HT1080 (cell line): ENCODE measurements at regions not wholly inside any gene's neighbourhood (a gene's known extent, or its start where the extent isn't known, plus 50 kb on each side); places are given as distances from the start of the nearest gene placed in this dataset.
"Not testable (repeated sequence)": the region's sequence is repeated elsewhere in the genome, so short reads cannot be mapped to it uniquely, and the experiment has no call there.

Experiments
- DNase-seq: peaks from one replicate; pipeline ENCODE4 v3.0.0-alpha.2; 2015; ENCODE audit warnings: low read depth

DNA sequence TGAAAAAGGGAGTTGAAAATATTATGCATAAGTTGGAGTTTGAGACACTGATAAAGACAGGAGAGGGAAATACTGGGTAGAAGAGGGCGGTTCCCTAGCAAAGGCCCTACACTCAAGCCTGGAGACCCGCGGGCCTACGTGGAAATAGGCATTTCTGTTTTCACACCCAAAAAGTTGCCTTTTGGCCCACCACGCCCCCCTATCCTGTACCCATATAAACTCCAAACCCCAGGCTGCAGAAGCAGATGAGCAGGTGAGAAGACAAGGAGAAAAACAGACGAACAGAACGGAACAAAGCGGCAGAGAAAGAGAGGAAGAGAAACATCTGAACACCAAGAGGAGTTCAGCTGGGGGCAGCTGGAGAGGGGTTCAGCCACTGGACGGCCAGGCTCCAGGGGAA, 177.9 kb downstream of the GALC start:
- DNase-seq = no peak

DNA sequence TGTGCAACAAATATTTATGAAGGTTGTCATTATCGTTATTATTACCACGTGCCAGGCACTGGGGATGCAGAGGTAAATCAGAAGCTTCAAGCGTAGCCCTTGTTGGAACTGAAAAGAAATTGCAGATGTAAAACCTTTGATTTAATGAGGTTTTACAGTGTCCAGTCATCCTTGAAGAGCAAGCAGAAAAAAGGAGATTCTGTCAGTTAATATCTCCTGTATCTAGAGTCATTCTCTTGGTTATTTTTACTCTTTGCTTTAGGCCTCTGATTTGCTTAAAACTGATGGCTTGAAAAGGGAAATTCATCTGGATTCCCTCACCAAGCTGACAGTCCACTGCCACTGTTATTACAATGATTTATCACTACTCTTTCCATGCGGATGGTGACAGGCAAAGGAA, 179.3 kb downstream of the GALC start:
- no peak for DNase-seq

GRCh38 chr14:87813211-87813610, 179.8 kb downstream of the GALC start:
- no peak for DNase-seq

DNA sequence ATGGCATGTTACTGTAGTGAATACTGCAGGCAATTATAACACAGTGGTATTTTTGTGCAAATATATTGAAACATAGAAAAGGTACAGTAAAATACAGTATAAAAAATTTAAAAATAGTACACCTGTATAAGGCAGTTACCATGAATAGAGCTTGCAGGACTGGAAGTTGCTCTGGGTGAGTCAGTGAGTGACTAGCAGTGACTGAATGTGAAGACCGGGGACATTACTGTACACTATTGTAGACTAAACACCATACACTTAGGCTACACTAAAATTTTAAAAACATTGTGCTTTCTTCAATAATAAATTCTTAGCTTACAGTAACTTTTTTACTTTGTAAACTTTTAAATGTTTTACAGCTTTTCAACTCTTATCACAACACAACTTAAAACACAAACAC, 181.7 kb downstream of the GALC start:
- DNase-seq = no peak

DNA sequence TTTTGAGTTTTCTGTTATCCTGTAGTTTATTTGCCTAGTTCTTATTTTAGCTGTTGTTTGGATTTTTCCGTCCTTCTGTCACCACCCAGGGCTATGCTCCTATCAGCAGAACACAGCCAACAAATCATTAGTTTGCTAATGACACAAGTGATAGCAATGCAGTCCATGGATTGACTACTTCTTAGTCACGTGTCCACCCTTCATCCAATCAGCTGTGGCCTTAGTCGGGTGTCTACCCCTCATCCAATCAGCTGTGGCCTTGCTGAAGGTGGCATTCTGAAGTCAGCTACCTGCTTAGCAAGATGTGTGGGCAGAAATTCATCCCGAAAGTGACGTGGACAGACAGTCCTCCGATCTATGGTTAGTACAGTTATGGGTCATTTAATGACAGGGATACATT, 182.3 kb downstream of the GALC start:
- peak; percentile 10 for DNase-seq

DNA sequence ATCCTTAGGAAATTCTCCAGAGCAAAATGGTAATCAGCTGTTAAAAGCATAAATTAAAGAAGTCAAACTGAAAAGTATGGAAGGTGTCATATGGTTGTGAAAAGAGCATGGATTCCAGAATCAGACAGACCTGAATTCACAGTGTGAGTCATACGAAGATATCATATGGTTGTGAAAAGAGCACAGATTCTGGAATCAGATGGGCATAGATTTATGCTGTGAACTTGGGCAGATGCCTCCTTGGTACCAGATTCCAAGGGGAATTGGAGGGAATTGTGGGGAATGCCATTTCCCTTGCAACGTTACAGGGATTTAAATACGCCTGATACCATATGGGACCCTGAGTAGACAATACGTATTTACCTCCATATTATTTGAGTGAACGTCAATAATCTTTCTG, 183.7 kb downstream of the GALC start:
- no peak for DNase-seq

GRCh38 chr14:87805315-87805723, 187.7 kb downstream of the GALC start:
- peak; percentile 47 for DNase-seq

- no peak for DNase-seq
Measured at GRCh38 chr14:87800216-87800615, 192.8 kb downstream of the GALC start.

GRCh38 chr14:87799400-87799799, 193.6 kb downstream of the GALC start:
- no peak for DNase-seq

DNA sequence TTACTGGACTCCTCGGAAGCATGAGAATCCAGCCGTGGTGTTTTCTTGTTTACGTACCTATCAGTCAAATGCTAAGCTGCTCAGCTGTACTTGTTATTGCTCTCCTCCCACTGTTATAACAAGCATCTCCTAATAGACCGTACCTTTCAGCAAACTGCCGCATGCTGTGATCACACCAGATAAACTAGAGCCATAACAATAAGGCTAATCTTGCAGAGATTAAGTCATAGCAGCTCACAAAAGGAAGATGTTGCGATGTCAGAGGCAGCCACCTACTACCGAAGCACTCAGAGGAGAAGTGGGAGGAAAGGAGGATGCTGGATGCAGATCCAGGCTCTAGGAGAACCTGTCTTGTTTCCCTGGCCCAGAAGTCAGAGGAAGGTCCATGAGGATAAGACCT, 196.0 kb downstream of the GALC start:
- DNase-seq = no peak

DNA sequence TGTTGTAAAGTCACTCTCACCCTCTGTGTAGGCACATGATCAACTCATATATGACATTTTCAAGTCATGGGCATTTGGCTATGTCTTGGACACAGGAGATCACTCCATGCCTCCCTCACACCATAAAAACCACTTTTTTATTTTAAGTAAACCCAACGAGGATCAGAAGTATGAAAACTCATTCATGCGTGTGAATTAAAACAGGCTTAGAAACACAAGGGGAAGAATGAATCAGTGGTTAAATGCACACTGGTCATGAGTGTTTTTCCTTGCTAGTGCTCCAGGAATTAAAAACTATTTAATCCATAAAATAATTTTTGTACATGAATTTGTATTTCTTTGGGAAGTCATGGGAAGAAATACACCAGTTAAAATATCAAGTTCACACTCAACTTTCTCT, 198.4 kb downstream of the GALC start:
- no peak for DNase-seq

DNA sequence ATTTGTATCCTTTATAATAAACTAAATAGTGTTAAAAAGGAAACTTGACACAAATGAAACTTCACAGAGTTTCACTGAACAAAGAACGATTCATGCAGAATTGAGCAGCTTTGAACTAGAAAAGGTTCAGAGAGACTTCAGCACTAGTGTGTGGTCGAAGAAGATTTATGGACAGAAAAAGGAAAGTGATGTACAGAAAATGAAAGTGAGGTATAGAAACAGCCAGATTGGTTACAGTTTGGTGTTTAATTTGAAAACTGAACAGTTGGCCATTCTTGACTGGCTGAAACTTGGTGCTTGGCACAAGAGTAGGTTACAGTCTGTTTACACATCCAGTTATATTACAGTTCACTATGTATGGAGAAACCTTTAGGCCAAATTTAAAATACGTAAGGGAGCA, 207.1 kb downstream of the GALC start:
- no peak for DNase-seq

DNA sequence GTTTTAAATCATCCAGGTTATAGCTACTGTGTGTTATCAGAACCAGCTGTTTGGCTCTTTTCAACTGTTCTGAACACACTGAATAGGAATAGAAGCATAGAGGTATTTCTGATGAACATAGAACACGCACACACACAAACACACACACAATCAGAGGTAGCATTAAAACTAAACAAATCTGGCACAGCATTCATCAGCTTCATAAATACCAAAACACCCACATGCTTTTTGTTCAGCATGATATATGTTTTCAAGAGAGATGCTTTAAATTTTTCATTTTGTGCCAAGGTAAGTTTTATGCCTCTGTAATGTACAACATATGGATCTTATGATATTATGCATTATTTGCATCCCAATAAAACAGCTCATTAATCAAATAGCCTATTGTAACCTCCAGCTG, 208.6 kb downstream of the GALC start:
- no peak for DNase-seq

DNA sequence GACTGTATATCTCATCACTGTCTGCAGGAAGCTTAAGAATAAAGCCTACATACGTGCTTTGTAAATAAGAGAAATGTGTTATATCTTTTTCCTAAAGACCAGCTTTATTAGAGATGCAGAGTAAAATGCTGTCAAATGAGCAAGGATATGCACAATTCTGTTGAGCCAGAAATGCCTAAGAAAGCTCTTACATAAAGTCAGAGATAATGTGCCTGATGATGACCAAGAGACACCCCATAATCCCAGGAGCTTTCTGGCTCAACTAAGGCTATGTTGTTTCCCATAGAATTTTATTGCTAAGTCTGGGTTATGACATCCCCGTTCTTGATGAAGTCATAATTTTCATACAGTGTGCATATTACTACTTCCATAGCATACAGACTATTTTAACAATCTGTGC, 209.9 kb downstream of the GALC start:
- DNase-seq = no peak

DNA sequence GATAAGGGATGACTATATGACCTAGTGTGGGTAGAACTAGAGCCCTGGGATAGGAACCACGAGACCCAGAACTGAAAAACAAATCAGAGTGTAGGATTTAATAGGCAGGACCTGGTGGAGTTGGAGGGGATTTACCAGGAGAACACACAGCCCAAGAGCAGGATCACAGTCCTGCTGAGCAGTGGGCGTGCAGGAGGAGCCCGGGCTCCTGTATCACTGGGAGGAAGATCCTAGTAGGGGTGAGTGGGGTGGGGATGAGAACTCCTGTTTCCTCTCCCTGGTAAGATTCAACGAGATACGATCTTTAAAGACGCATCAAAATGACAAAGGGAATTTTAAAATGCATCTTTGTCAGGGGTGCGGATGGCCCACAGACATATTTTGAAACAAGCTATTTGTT, 220.1 kb downstream of the GALC start:
- no peak for DNase-seq

GRCh38 chr14:87767567-87767901, 225.4 kb downstream of the GALC start:
- no peak for DNase-seq

DNA sequence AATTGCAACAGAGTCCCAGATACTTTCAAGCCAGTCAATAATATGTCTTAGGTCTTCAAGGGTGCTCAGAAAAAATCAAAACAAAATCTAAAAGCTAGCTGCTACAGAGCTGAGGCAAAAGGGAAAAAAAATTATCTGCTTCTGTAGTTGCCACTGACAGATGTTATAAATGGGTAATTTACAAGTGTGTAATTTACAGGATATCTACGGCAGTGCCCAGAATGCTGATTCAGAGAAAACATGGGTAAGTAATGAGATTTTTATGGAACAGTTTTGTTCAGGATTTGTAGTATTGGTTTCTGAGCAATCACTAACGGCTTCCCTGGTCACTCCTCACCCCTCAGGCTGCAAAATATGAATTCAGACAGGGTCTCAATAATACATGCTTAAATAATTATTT, 234.1 kb downstream of the GALC start:
- no peak for DNase-seq

DNA sequence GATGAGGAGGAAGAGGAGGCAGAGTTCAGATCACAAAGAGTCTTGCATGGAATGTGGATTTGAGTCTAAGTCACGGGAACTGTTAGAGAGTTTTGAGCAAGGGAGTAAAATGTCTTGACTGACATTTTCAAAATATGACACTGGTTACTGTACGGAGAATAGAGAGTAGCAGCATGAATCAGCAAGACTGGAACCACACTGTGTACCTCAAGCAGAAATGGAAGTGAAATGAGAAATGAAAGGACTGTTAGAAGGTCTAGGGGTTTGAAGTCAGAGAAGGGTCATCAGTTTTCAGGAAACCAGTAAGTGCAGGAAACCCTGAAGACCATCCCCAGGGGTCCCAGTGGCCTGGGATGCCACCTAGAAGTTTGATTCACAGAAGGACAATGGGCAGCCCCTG, 236.3 kb downstream of the GALC start:
- DNase-seq = no peak

DNA sequence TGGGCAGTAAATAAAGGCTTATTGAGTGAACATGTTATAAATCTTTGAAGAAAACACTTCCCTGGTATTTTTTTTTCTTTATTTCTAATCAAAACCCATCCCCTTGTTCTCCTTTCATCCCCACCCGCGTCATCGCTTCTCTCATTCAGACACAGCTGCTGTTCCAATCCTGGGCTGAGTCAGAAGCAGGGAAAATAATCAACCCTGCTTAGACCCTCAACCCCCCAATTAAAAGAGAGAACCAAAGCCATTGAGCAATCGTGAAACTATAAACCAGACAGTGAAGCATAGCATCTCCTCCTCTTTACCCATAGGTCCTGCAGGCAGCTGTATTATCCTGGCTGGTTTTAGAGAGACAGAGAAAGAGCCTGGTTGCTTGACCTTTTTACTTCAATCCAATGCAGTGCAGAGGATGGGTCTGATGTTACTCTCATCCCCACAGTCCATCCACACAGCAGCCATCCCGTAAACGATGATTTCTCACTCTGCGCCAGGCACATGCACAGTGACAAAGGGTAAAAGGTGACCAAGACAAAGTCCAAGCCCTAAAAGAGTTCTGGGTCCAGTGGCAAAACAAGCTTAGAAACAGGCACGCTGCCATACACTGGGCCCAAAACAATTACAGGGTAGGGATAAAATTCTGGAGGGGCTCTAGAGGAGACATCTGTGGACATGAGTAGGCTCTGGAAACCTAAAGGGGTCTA, 238.3 kb downstream of the GALC start:
- DNase-seq = no peak

- no peak for DNase-seq
Measured at GRCh38 chr14:87748558-87748957, 244.4 kb downstream of the GALC start.

GRCh38 chr14:87745507-87746118, 247.4 kb downstream of the GALC start:
- peak; percentile 54 for DNase-seq

- not testable (repeated sequence) for DNase-seq
Measured at GRCh38 chr14:87734577-87735360, 258.2 kb downstream of the GALC start.

- DNase-seq = not testable (repeated sequence)
Measured at GRCh38 chr14:87733115-87733514, 259.9 kb downstream of the GALC start.
